GM23338 (cell line): ENCODE measurements at regions not wholly inside any gene's neighbourhood (a gene's known extent, or its start where the extent isn't known, plus 50 kb on each side); places are given as distances from the start of the nearest gene placed in this dataset.

Source experiments
- CREB1 ChIP-seq: fragments of 250-450 bp; sonication (Bioruptor Pico); IDR thresholded peaks from 2 replicates; pipeline ENCODE4 v1.5.0; 2020; ENCODE audit warnings: low read depth, mild to moderate bottlenecking, moderate library complexity
- EZH2 ChIP-seq: fragments of 200-600 bp; sonication (generic); IDR thresholded peaks from one replicate; pipeline ENCODE4 v1.8.0; 2017; ENCODE audit warnings: antibody characterized with exemption, mild to moderate bottlenecking, low read depth; ENCODE audit not compliant: unreplicated experiment
- EZH2phosphoT487 ChIP-seq: fragments of 200-600 bp; sonication (generic); IDR thresholded peaks from one replicate; pipeline ENCODE4 v1.8.1; 2018; ENCODE audit warnings: antibody characterized with exemption; ENCODE audit not compliant: unreplicated experiment
- JUNB ChIP-seq: IDR thresholded peaks from one replicate; pipeline ENCODE4 v1.6.1; 2016; ENCODE audit warnings: antibody characterized with exemption; ENCODE audit not compliant: unreplicated experiment
- POLR2AphosphoS5 ChIP-seq: IDR thresholded peaks from 2 replicates; pipeline ENCODE4 v1.6.1; 2016; ENCODE audit warnings: antibody characterized with exemption, low read depth
- STAT1 ChIP-seq: IDR thresholded peaks from one replicate; pipeline ENCODE4 v1.6.1; 2016; ENCODE audit warnings: antibody characterized with exemption; ENCODE audit not compliant: unreplicated experiment
- ZNF114 ChIP-seq: fragments of 250-450 bp; sonication (Bioruptor Pico); IDR thresholded peaks from 2 replicates; pipeline ENCODE4 v1.5.0; 2020; ENCODE audit warnings: mild to moderate bottlenecking, moderate library complexity
- ZNF331 ChIP-seq: fragments of 250-450 bp; sonication (Bioruptor Pico); IDR thresholded peaks from 2 replicates; pipeline ENCODE4 v1.5.0; 2020; ENCODE audit warnings: low read depth, mild to moderate bottlenecking, moderate library complexity
- TF ChIP-seq, protein P1 (sequence below), 2 experiments: fragments of 200-600 bp in 1 of 2; sonication (generic) in 1 of 2; conservative IDR thresholded peaks; 2 replicates each; pipeline versions ENCODE4 v1.5.1 to v1.6.1; 2016 to 2017; ENCODE audit warnings: antibody characterized with exemption in 2 of 2, low read depth in 2 of 2, mild to moderate bottlenecking in 2 of 2, moderate library complexity in 1 of 2
- TF ChIP-seq, protein P2 (sequence below): IDR thresholded peaks from one replicate; pipeline ENCODE4 v1.6.1; 2018; ENCODE audit warnings: antibody characterized with exemption; ENCODE audit not compliant: unreplicated experiment
- TF ChIP-seq, protein P3 (sequence below): fragments of 250-450 bp; sonication (Bioruptor Pico); IDR thresholded peaks from 2 replicates; pipeline ENCODE4 v1.5.0; 2020; ENCODE audit warnings: mild to moderate bottlenecking, moderate library complexity
- TF ChIP-seq, protein P4 (sequence below): IDR thresholded peaks from 2 replicates; pipeline ENCODE4 v1.6.1; 2016; ENCODE audit warnings: antibody characterized with exemption

DNA sequence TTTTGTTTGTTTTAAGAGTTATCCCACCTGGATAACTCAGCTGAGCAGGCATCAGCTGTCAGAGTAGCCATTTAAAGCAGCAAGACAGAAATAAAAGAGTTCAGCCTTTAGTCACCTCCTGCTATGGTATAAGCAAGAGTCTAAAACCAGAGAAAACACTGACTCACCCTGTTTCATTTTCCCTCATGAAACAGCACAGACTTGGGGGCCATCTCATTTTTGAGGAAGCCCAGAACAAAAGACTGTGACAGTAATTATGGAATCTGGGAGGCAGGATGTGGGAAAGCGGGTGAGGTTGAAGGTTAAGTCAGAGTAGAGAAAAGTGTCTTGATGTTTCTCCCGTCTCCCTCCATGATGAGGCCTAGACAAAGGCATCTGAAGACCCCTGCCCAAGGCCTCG, 90.2 kb upstream of the FAM174A start:
- TF ChIP-seq, protein P1, sequence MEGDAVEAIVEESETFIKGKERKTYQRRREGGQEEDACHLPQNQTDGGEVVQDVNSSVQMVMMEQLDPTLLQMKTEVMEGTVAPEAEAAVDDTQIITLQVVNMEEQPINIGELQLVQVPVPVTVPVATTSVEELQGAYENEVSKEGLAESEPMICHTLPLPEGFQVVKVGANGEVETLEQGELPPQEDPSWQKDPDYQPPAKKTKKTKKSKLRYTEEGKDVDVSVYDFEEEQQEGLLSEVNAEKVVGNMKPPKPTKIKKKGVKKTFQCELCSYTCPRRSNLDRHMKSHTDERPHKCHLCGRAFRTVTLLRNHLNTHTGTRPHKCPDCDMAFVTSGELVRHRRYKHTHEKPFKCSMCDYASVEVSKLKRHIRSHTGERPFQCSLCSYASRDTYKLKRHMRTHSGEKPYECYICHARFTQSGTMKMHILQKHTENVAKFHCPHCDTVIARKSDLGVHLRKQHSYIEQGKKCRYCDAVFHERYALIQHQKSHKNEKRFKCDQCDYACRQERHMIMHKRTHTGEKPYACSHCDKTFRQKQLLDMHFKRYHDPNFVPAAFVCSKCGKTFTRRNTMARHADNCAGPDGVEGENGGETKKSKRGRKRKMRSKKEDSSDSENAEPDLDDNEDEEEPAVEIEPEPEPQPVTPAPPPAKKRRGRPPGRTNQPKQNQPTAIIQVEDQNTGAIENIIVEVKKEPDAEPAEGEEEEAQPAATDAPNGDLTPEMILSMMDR (conservative IDR thresholded peaks at IDR 0.05; ENCODE audit: low read depth in 2 of 2): no peak
- TF ChIP-seq EZH2 (no peak), POLR2AphosphoS5 (no peak), EZH2phosphoT487 (no peak), CREB1 (CRISPR knock-in tag) (no peak), JUNB (no peak), ZNF114 (CRISPR knock-in tag) (no peak), ZNF331 (CRISPR knock-in tag) (no peak), STAT1 (no peak)
- TF ChIP-seq, protein P2, sequence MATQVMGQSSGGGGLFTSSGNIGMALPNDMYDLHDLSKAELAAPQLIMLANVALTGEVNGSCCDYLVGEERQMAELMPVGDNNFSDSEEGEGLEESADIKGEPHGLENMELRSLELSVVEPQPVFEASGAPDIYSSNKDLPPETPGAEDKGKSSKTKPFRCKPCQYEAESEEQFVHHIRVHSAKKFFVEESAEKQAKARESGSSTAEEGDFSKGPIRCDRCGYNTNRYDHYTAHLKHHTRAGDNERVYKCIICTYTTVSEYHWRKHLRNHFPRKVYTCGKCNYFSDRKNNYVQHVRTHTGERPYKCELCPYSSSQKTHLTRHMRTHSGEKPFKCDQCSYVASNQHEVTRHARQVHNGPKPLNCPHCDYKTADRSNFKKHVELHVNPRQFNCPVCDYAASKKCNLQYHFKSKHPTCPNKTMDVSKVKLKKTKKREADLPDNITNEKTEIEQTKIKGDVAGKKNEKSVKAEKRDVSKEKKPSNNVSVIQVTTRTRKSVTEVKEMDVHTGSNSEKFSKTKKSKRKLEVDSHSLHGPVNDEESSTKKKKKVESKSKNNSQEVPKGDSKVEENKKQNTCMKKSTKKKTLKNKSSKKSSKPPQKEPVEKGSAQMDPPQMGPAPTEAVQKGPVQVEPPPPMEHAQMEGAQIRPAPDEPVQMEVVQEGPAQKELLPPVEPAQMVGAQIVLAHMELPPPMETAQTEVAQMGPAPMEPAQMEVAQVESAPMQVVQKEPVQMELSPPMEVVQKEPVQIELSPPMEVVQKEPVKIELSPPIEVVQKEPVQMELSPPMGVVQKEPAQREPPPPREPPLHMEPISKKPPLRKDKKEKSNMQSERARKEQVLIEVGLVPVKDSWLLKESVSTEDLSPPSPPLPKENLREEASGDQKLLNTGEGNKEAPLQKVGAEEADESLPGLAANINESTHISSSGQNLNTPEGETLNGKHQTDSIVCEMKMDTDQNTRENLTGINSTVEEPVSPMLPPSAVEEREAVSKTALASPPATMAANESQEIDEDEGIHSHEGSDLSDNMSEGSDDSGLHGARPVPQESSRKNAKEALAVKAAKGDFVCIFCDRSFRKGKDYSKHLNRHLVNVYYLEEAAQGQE: no peak
- TF ChIP-seq, protein P3, sequence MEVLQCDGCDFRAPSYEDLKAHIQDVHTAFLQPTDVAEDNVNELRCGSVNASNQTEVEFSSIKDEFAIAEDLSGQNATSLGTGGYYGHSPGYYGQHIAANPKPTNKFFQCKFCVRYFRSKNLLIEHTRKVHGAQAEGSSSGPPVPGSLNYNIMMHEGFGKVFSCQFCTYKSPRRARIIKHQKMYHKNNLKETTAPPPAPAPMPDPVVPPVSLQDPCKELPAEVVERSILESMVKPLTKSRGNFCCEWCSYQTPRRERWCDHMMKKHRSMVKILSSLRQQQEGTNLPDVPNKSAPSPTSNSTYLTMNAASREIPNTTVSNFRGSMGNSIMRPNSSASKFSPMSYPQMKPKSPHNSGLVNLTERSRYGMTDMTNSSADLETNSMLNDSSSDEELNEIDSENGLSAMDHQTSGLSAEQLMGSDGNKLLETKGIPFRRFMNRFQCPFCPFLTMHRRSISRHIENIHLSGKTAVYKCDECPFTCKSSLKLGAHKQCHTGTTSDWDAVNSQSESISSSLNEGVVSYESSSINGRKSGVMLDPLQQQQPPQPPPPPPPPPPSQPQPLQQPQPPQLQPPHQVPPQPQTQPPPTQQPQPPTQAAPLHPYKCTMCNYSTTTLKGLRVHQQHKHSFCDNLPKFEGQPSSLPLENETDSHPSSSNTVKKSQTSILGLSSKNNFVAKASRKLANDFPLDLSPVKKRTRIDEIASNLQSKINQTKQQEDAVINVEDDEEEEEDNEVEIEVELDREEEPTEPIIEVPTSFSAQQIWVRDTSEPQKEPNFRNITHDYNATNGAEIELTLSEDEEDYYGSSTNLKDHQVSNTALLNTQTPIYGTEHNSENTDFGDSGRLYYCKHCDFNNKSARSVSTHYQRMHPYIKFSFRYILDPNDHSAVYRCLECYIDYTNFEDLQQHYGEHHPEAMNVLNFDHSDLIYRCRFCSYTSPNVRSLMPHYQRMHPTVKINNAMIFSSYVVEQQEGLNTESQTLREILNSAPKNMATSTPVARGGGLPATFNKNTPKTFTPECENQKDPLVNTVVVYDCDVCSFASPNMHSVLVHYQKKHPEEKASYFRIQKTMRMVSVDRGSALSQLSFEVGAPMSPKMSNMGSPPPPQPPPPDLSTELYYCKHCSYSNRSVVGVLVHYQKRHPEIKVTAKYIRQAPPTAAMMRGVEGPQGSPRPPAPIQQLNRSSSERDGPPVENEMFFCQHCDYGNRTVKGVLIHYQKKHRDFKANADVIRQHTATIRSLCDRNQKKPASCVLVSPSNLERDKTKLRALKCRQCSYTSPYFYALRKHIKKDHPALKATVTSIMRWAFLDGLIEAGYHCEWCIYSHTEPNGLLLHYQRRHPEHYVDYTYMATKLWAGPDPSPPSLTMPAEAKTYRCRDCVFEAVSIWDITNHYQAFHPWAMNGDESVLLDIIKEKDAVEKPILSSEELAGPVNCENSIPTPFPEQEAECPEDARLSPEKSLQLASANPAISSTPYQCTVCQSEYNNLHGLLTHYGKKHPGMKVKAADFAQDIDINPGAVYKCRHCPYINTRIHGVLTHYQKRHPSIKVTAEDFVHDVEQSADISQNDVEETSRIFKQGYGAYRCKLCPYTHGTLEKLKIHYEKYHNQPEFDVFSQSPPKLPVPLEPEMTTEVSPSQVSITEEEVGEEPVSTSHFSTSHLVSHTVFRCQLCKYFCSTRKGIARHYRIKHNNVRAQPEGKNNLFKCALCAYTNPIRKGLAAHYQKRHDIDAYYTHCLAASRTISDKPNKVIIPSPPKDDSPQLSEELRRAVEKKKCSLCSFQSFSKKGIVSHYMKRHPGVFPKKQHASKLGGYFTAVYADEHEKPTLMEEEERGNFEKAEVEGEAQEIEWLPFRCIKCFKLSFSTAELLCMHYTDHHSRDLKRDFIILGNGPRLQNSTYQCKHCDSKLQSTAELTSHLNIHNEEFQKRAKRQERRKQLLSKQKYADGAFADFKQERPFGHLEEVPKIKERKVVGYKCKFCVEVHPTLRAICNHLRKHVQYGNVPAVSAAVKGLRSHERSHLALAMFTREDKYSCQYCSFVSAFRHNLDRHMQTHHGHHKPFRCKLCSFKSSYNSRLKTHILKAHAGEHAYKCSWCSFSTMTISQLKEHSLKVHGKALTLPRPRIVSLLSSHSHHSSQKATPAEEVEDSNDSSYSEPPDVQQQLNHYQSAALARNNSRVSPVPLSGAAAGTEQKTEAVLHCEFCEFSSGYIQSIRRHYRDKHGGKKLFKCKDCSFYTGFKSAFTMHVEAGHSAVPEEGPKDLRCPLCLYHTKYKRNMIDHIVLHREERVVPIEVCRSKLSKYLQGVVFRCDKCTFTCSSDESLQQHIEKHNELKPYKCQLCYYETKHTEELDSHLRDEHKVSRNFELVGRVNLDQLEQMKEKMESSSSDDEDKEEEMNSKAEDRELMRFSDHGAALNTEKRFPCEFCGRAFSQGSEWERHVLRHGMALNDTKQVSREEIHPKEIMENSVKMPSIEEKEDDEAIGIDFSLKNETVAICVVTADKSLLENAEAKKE (CRISPR knock-in tag): no peak
- TF ChIP-seq, protein P4, sequence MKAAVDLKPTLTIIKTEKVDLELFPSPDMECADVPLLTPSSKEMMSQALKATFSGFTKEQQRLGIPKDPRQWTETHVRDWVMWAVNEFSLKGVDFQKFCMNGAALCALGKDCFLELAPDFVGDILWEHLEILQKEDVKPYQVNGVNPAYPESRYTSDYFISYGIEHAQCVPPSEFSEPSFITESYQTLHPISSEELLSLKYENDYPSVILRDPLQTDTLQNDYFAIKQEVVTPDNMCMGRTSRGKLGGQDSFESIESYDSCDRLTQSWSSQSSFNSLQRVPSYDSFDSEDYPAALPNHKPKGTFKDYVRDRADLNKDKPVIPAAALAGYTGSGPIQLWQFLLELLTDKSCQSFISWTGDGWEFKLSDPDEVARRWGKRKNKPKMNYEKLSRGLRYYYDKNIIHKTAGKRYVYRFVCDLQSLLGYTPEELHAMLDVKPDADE: no peak
